Lung (tissue), 11 donors: ENCODE measurements at regions not wholly inside any gene's neighbourhood (a gene's known extent, or its start where the extent isn't known, plus 50 kb on each side); places are given as distances from the start of the nearest gene placed in this dataset.

Experiments
- ATAC-seq: fragments of 200-7000 bp; cut with Tn5 transposase; one replicate; pipeline ENCODE4 v1.9.1; 2020; ENCODE audit warnings: moderate number of reproducible peaks; ENCODE audit not compliant: insufficient read depth, low FRiP score
- DNase-seq, 3 donors: peaks; one replicate each; pipeline ENCODE4 v3.0.0-alpha.2; 2013 to 2017
- H3K27ac ChIP-seq, 2 donors: one replicate each; pipeline ENCODE4 v1.5.1; 2013; ENCODE audit warnings: mild to moderate bottlenecking in 2 of 2, moderate library complexity in 2 of 2, control low read depth in 1 of 2, inconsistent platforms in 1 of 2, low read depth in 1 of 2, low read length in 1 of 2
- H3K27me3 ChIP-seq, 3 donors: one replicate each; pipeline ENCODE4 v1.5.1; 2013; ENCODE audit warnings: low read length in 2 of 3; ENCODE audit not compliant: control insufficient read depth in 3 of 3, insufficient read depth in 3 of 3
- H3K36me3 ChIP-seq, 4 donors: one replicate each; pipeline ENCODE4 v1.5.1; 2013; ENCODE audit warnings: low read length in 4 of 4, mild to moderate bottlenecking in 1 of 4, moderate library complexity in 1 of 4; ENCODE audit not compliant: control insufficient read depth in 4 of 4, insufficient read depth in 4 of 4
- H3K4me1 ChIP-seq, 5 donors: one replicate each; pipeline ENCODE4 v1.5.1; 2013; ENCODE audit warnings: low read length in 5 of 5, mild to moderate bottlenecking in 2 of 5, moderate library complexity in 1 of 5; ENCODE audit not compliant: control insufficient read depth in 5 of 5, insufficient read depth in 5 of 5
- H3K4me3 ChIP-seq: one replicate; pipeline ENCODE4 v1.5.1; 2013; ENCODE audit warnings: mild to moderate bottlenecking, control low read depth, moderate library complexity
- H3K9ac ChIP-seq, 2 donors: one replicate each; pipeline ENCODE4 v1.5.1; 2013; ENCODE audit warnings: low read length in 2 of 2, control low read depth in 1 of 2; ENCODE audit not compliant: insufficient read depth in 1 of 2
- H3K9me3 ChIP-seq, 4 donors: one replicate each; pipeline ENCODE4 v1.5.1; 2013; ENCODE audit warnings: low read length in 3 of 4, mild to moderate bottlenecking in 1 of 4, moderate library complexity in 1 of 4; ENCODE audit not compliant: control insufficient read depth in 4 of 4, insufficient read depth in 3 of 4
- CTCF ChIP-seq: IDR thresholded peaks from 2 replicates; pipeline ENCODE4 v1.5.1; 2012; ENCODE audit warnings: mild to moderate bottlenecking; ENCODE audit errors: control extremely low read depth, extremely low read depth
- WGBS, 2 donors: extraction: QIAGEN DNeasy Blood & Tissue Kit; methylation state at CpG; one replicate each; pipeline ENCODE4 v1.1.7; 2013; 5-methylcytosine and 5-hydroxymethylcytosine counted together
- donor health status: control.
- donor health status: control.
- donor health status: Bipolar disorder and iron deficiency.
- donor health status: healthy.
- donor health status: DM: yes; HTN: yes; CAD: no.

- TF ChIP-seq CTCF, result no peak
- Histone ChIP-seq H3K27me3 (no peaks in the 10 kb centered on the region), H3K27ac (no peak overlapping the region), H3K9ac (no peak overlapping the region), H3K4me1 (no peaks in the 10 kb centered on the region), H3K4me3 (no peak overlapping the region), H3K9me3 (peaks cover 0 to 5% (median 0%) of the 10 kb centered on the region in 4 donors), H3K36me3 (no peaks in the 10 kb centered on the region)
- DNase-seq, result no peak
- 76 to 80% methylated on average over 6 of the region's 6 CpGs for WGBS, 2 donors
- no peak for ATAC-seq
Measured at GRCh38 chr18:73947180-73947921, 200.3 kb downstream of the FBXO15 start.

- Histone ChIP-seq H3K9me3 (peaks cover 0 to 2% (median 0%) of the 10 kb centered on the region in 4 donors), H3K4me1 (no peaks in the 10 kb centered on the region), H3K36me3 (no peaks in the 10 kb centered on the region), H3K27me3 (no peaks in the 10 kb centered on the region), H3K9ac (no peak overlapping the region), H3K4me3 (no peak overlapping the region), H3K27ac (no peak overlapping the region)
- ATAC-seq, result no peak
- TF ChIP-seq CTCF, result no peak
- WGBS, 2 donors, result 88 to 89% methylated on average over 3 of the region's 3 CpGs
- no peak for DNase-seq
Measured at GRCh38 chr18:73945130-73945792, 202.4 kb downstream of the FBXO15 start.

GRCh38 chr18:73944715-73945114 lies 202.9 kb downstream of the FBXO15 start:
- Histone ChIP-seq H3K27ac (no peak overlapping the region), H3K4me1 (no peaks in the 10 kb centered on the region), H3K27me3 (no peaks in the 10 kb centered on the region), H3K9me3 (peaks cover 0 to 2% (median 0%) of the 10 kb centered on the region in 4 donors), H3K9ac (no peak overlapping the region), H3K36me3 (no peaks in the 10 kb centered on the region), H3K4me3 (no peak overlapping the region)
- ATAC-seq (no peak), DNase-seq (no peak)
- 80 to 84% methylated on average over 1 of the region's 1 CpG for WGBS, 2 donors
- no peak for TF ChIP-seq CTCF
